ENCODE measurements at regions not wholly inside any gene's neighbourhood (a gene's known extent, or its start where the extent isn't known, plus 50 kb on each side); places are given as distances from the start of the nearest gene placed in this dataset.

DNA sequence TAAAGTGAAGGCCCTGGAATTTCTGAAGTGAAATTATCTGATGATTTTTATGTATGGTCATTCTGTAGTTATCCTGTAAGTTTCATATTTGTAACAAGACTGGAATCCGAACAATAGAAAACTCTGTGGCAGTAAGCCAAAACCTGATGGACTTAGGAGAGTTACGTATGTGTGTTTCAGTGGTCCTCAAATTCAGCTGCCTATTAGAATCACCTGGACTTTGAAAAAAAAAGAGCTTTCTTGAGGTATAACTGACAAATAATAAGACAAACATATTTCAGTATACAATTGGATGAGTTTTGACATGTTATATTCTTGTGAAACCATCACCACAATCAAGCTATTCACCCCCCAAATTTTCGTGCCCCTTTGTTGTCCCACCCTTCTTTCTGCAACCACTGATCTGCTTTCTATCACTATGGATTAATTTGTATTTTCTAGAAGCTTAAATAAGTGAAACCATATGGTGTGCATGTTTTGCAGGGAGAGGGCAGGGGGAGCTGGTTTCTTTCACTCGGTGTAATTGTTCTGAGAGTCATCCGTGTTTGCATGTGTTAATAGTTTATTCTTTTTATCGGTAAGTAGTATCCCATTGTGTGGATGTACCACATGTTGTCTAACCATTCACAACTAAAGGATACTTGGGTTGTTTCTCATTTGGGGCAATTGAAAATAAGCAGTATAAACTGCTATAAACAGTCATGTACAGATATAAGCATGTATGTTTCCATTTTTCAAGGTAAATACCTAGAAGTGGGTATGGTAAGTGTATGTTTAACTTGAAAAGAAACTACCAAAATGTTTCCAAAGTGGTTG is 50.2 kb upstream of the EML4 start:
- Histone ChIP-seq H3F3A (ENCODE audit: control insufficient read depth, insufficient read depth) (peaks cover 12% of the 10 kb centered on the region), H3K4me1 (ENCODE audit: control insufficient read depth, low read length) (peaks cover 23% of the 10 kb centered on the region), H3K79me2 (ENCODE audit: control insufficient read depth, low read length) (no peaks in the 10 kb centered on the region), H3K4me3 (ENCODE audit: low read length) (no peak overlapping the region), H3K36me3 (ENCODE audit: control insufficient read depth, low read length) (no peaks in the 10 kb centered on the region), H4K20me1 (ENCODE audit: control insufficient read depth, insufficient read depth, low read depth, low read length) (peaks cover 4% of the 10 kb centered on the region; the same call in 1 of the 2 replicates), H3K4me2 (ENCODE audit: low read length) (peak overlapping the region; percentile 42; the same call in 1 of the 2 replicates), H3K27me3 (ENCODE audit: control insufficient read depth, low read length) (peaks cover 55% of the 10 kb centered on the region), H3K9me2 (replicated peaks; ENCODE audit: control insufficient read depth, low read length) (no peaks in the 10 kb centered on the region), H3K9me3 (ENCODE audit: control insufficient read depth, insufficient read depth, low read length) (no peaks in the 10 kb centered on the region), H3K27ac (ENCODE audit: low read depth, low read length) (no peak overlapping the region)
- TF ChIP-seq CTCF (IDR thresholded peaks at IDR 0.05; ENCODE audit: low read depth, low read length, poor library complexity, severe bottlenecking) (no peak), EZH2phosphoT487 (IDR thresholded peaks at IDR 0.05; ENCODE audit: borderline replicate concordance, low read length) (no peak)

Measured in DOHH2 (cell line).